GM10266 (cell line): ENCODE measurements at regions not wholly inside any gene's neighbourhood (a gene's known extent, or its start where the extent isn't known, plus 50 kb on each side); places are given as distances from the start of the nearest gene placed in this dataset.

Experiments used
- DNase-seq: peaks from one replicate; pipeline ENCODE4 v3.0.0; 2012; ENCODE audit errors: extremely low spot score
- TF ChIP-seq, protein P1 (sequence below): IDR thresholded peaks from 2 replicates; pipeline ENCODE4 v1.5.1; 2012; ENCODE audit warnings: mild to moderate bottlenecking, low read depth; ENCODE audit not compliant: control insufficient read depth, insufficient read depth; ENCODE audit errors: missing control alignments

DNA sequence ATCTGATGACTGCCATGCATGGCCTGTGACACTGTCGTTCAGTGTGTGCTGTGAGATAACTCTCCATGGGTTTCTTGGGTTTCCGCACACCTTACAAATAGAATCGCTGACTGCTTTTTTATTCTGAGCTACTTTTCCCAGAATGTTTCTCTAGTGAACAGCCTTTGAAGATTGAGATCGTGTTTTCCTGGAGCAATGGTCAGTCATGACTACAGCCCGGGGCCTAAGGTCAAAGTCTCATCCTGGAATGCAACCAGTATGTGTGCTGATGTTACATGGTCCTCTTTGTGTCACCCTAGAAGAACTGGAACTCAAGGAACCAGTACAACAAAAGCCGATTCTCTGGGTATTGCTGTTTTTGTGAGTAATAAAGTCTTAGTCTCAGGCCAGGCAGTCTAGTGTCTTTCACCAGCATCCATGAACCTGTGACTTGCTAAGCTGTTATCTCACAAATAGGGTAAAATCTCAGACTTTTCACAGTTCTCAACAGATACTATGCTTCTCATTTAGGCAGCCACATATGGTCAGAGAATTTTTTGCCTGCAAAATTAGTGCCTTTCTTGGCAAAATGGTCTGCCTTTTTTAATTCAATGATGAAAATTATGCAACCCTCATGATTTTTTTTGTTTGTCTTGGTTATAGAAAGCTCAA, 124.9 kb upstream of the PIEZO2 start:
- DNase-seq, result no peak
- TF ChIP-seq, protein P1, sequence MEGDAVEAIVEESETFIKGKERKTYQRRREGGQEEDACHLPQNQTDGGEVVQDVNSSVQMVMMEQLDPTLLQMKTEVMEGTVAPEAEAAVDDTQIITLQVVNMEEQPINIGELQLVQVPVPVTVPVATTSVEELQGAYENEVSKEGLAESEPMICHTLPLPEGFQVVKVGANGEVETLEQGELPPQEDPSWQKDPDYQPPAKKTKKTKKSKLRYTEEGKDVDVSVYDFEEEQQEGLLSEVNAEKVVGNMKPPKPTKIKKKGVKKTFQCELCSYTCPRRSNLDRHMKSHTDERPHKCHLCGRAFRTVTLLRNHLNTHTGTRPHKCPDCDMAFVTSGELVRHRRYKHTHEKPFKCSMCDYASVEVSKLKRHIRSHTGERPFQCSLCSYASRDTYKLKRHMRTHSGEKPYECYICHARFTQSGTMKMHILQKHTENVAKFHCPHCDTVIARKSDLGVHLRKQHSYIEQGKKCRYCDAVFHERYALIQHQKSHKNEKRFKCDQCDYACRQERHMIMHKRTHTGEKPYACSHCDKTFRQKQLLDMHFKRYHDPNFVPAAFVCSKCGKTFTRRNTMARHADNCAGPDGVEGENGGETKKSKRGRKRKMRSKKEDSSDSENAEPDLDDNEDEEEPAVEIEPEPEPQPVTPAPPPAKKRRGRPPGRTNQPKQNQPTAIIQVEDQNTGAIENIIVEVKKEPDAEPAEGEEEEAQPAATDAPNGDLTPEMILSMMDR, result no peak

DNA sequence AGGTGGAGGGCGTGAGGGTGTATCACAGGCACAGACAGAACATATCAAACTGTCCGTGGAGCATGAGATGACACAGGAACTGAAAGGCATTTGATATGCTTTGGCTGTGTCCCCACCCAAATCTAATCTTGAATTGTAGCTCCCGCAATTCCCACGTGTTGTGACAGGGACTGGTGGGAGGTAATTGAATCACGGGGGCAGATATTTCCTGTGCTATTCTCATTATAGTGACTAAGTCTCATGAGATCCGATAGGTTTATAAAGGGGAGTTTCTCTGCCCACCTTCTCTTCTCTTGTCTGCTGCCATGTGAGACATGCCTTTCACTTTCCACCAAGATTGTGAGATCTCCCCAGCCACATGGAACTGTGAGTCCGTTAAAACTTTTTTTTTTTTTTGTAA, 123.1 kb upstream of the PIEZO2 start:
- TF ChIP-seq, protein P1, result no peak
- no peak for DNase-seq

DNA sequence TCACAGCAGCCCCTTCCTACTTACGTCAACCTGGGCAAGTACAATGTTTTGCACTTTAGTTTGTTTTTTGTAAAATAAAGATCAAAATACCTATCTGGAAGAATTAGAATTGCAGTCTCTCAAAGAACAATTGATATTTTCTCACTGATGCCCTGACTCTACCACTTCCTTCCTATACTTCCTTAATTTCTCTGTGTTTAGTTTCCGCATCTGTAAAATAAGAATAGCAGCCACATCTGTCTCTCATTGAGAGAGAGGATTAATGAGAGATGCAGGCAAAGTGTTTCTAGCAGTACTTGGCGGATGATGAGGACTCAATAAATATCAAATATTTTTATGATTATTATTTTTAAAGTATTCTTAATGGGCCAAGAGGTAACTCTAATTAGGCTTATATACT, 122.6 kb upstream of the PIEZO2 start:
- TF ChIP-seq, protein P1, result no peak
- no peak for DNase-seq

DNA sequence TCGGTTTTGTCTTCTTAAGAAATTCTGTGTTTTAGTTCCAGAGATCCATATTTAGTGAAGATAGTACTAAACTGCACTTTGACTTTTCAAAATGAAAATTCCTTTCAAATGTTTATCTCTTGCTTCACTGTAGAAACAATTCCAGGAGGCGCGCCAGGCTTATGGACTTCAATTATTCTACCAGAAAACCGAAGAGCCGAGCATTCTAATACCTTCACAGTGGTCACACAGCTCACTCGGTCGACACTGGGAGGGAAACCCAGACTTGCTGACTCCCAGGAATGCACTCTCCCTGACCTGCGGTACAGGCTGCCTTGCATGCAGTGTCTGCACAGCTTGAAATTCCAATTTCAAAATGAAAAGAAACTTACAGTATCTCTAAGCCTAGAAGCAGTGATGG, 119.9 kb upstream of the PIEZO2 start:
- no peak for DNase-seq
- TF ChIP-seq, protein P1, result no peak

DNA sequence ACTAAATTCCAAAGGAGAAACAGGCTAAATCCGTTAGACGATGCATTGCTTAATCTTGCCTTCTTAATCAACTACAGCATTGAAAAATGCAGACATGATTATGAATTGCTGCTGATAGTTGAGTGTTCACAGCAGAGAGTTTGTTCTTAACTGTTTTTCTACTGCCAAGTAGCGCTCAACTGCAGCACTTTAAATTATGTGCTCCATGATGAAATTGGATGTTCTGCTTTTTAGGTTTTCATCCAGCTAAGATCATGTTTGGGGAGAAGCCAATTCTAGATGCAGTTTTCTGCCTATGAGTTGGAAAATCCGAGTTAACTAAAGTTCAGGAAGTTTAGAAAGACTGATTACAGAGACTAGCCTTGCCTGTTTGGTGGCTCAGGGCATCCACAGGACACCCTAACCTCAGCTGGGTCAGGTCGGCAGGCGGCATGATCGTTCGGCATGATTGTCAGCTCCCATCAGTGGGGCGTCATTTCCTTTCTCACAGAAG, 119.4 kb upstream of the PIEZO2 start:
- TF ChIP-seq, protein P1, result no peak
- no peak for DNase-seq

DNA sequence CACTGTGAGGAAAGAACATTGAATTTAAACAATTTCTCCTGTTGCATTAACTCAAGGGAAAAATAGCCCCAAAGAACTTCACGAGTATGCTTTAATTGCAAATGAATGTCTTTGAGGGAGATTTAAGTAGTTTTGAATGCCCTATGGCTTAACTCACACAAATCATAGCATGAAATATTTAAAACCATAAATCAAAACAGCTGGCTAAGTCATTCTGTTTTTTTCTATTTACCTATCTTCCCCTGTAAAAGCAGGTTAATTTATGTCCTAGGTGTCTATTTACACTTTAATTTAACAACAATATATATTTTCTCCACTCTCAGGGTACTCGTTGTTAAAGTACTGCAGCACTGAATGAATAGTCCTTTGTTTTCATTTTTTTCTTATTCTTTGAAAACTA, 118.8 kb upstream of the PIEZO2 start:
- no peak for DNase-seq
- TF ChIP-seq, protein P1, result no peak

DNA sequence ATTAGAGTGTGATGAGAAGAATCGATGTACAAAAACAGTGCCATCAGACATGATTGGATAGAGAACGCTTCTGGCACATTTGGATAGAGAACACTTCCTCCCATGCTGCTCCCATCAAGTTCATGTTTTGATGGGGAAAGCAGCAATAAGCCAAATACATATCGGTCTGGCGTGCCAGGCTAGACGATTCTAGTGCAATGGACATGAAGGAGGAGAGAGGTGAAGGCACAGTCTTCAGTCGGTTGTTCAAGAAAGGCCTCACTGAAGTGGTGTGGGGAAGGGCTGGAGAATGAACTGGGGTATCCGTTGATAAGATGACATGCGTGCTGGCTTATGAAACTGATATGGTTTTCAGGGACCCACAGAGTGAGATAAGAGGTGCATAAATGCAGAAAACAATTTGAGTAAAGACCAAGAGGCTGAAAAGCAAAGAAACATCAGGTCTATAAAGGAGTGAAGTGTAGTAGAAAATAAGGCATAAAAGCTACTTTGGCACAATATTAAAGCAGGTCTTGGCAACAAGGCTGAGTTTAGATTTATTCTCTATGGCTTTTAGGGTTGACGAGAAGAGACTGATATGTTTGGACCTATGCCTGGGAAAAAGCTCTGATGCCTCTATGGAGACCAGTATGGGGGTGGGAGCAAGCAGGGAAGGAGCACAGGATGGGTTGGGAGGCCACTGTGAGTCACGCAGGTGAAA, 117.6 kb upstream of the PIEZO2 start:
- DNase-seq, result no peak
- TF ChIP-seq, protein P1, result no peak
